HG02885 (cell line): ENCODE measurements at regions not wholly inside any gene's neighbourhood (a gene's known extent, or its start where the extent isn't known, plus 50 kb on each side); places are given as distances from the start of the nearest gene placed in this dataset.
"Not testable (repeated sequence)": the region's sequence is repeated elsewhere in the genome, so short reads cannot be mapped to it uniquely, and the experiment has no call there.

Experiments used
- ATAC-seq: cut with Tn5 transposase; IDR thresholded peaks from one replicate; pipeline ENCODE4 v1.9.1; 2021; ENCODE audit warnings: mild to moderate bottlenecking; ENCODE audit not compliant: unreplicated experiment, poor library complexity

GRCh38 chr11:115605397-115605796 lies 101.2 kb upstream of the CADM1 start:
- ATAC-seq, result not testable (repeated sequence)

GRCh38 chr11:115599125-115599524 lies 94.9 kb upstream of the CADM1 start:
- ATAC-seq, result no peak

GRCh38 chr11:115598257-115598901 lies 94.2 kb upstream of the CADM1 start:
- ATAC-seq, result no peak

GRCh38 chr11:115591380-115591779 lies 87.2 kb upstream of the CADM1 start:
- no peak for ATAC-seq

- ATAC-seq, result no peak
These were observed 86.0 kb upstream of the CADM1 start for GRCh38 chr11:115590254-115590653.

GRCh38 chr11:115587718-115588342 lies 83.6 kb upstream of the CADM1 start:
- ATAC-seq, result no peak

- ATAC-seq, result peak; percentile 94
These were observed 81.3 kb upstream of the CADM1 start for GRCh38 chr11:115585361-115586024.

- no peak for ATAC-seq
These were observed 77.8 kb upstream of the CADM1 start for GRCh38 chr11:115581871-115582639.

GRCh38 chr11:115580927-115581680 lies 76.9 kb upstream of the CADM1 start:
- no peak for ATAC-seq

GRCh38 chr11:115580416-115580815 lies 76.2 kb upstream of the CADM1 start:
- ATAC-seq, result no peak

GRCh38 chr11:115579181-115579825 lies 75.1 kb upstream of the CADM1 start:
- no peak for ATAC-seq

GRCh38 chr11:115578275-115578674 lies 74.1 kb upstream of the CADM1 start:
- no peak for ATAC-seq

GRCh38 chr11:115577701-115578100 lies 73.5 kb upstream of the CADM1 start:
- no peak for ATAC-seq

GRCh38 chr11:115576606-115577380 lies 72.6 kb upstream of the CADM1 start:
- no peak for ATAC-seq

GRCh38 chr11:115572551-115572950 lies 68.3 kb upstream of the CADM1 start:
- ATAC-seq, result no peak

- ATAC-seq, result no peak
These were observed 62.1 kb upstream of the CADM1 start for GRCh38 chr11:115566180-115566764.

- ATAC-seq, result no peak
These were observed 60.6 kb upstream of the CADM1 start for GRCh38 chr11:115564851-115565250.

GRCh38 chr11:115561116-115561515 lies 56.9 kb upstream of the CADM1 start:
- ATAC-seq, result no peak

GRCh38 chr11:115558635-115559034 lies 54.4 kb upstream of the CADM1 start:
- no peak for ATAC-seq
